ENCODE measurements at regions not wholly inside any gene's neighbourhood (a gene's known extent, or its start where the extent isn't known, plus 50 kb on each side); places are given as distances from the start of the nearest gene placed in this dataset.

- intact Hi-C loops (cut with DNase I), result no loop called here
- DNase-seq (no peak), FAIRE-seq (no peak)
- no peak overlapping the region for H3K27ac ChIP-seq (ENCODE audit: low read depth in 2 of 2, low read length in 2 of 2)
- H3K9ac ChIP-seq (ENCODE audit: low read length in 3 of 3), result no peak overlapping the region
- no peaks in the 10 kb centered on the region for H3K36me3 ChIP-seq (ENCODE audit: control insufficient read depth in 2 of 3, insufficient read depth in 3 of 3, low read length in 3 of 3)
- H3K27me3 ChIP-seq (ENCODE audit: control insufficient read depth, insufficient read depth, low read length), result no peaks in the 10 kb centered on the region
- no peak overlapping the region for H3K4me3 ChIP-seq (ENCODE audit: low read length in 3 of 3)
- no peaks in the 10 kb centered on the region for H3K4me1 ChIP-seq (ENCODE audit: control insufficient read depth in 2 of 3, insufficient read depth in 2 of 3, low read depth in 1 of 3, low read length in 3 of 3)
- TF ChIP-seq CTCF (IDR thresholded peaks at IDR 0.05; ENCODE audit: borderline replicate concordance, extremely low read depth, insufficient read depth), result no peak
- H3K9me3 ChIP-seq (ENCODE audit: control insufficient read depth in 2 of 3, insufficient read depth in 1 of 3, low read length in 3 of 3), result no peaks in the 10 kb centered on the region
Measured at GRCh38 chr5:105752801-105753200, 1917.9 kb downstream of the EFNA5 start.

- H3K9ac ChIP-seq (ENCODE audit: low read length in 3 of 3), result no peak overlapping the region
- no peaks in the 10 kb centered on the region for H3K9me3 ChIP-seq (ENCODE audit: control insufficient read depth in 2 of 3, insufficient read depth in 1 of 3, low read length in 3 of 3)
- FAIRE-seq (no peak), DNase-seq (peak in 1 of 5 donors; percentile 4)
- H3K4me3 ChIP-seq (ENCODE audit: low read length in 3 of 3), result no peak overlapping the region
- H3K27ac ChIP-seq (ENCODE audit: low read depth in 2 of 2, low read length in 2 of 2), result no peak overlapping the region
- H3K4me1 ChIP-seq (ENCODE audit: control insufficient read depth in 2 of 3, insufficient read depth in 2 of 3, low read depth in 1 of 3, low read length in 3 of 3), result no peaks in the 10 kb centered on the region
- no peak for TF ChIP-seq CTCF (IDR thresholded peaks at IDR 0.05; ENCODE audit: borderline replicate concordance, extremely low read depth, insufficient read depth)
- intact Hi-C loops (cut with DNase I), result no loop called here
- H3K36me3 ChIP-seq (ENCODE audit: control insufficient read depth in 2 of 3, insufficient read depth in 3 of 3, low read length in 3 of 3), result no peaks in the 10 kb centered on the region
- H3K27me3 ChIP-seq (ENCODE audit: control insufficient read depth, insufficient read depth, low read length), result no peaks in the 10 kb centered on the region
Measured at GRCh38 chr5:105751908-105752307, 1918.8 kb downstream of the EFNA5 start.

GRCh38 chr5:105745111-105745510 is 1925.6 kb downstream of the EFNA5 start:
- Histone ChIP-seq H3K4me3 (ENCODE audit: low read length in 3 of 3) (no peak overlapping the region), H3K4me1 (ENCODE audit: control insufficient read depth in 2 of 3, insufficient read depth in 2 of 3, low read depth in 1 of 3, low read length in 3 of 3) (no peaks in the 10 kb centered on the region), H3K27me3 (ENCODE audit: control insufficient read depth, insufficient read depth, low read length) (no peaks in the 10 kb centered on the region), H3K36me3 (ENCODE audit: control insufficient read depth in 2 of 3, insufficient read depth in 3 of 3, low read length in 3 of 3) (no peaks in the 10 kb centered on the region), H3K27ac (ENCODE audit: low read depth in 2 of 2, low read length in 2 of 2) (no peak overlapping the region), H3K9me3 (ENCODE audit: control insufficient read depth in 2 of 3, insufficient read depth in 1 of 3, low read length in 3 of 3) (no peaks in the 10 kb centered on the region), H3K9ac (ENCODE audit: low read length in 3 of 3) (no peak overlapping the region)
- FAIRE-seq (no peak), DNase-seq (peak in 1 of 5 donors; percentile 29)
- intact Hi-C loops (cut with DNase I), result no loop called here
- no peak for TF ChIP-seq CTCF (IDR thresholded peaks at IDR 0.05; ENCODE audit: borderline replicate concordance, extremely low read depth, insufficient read depth)

GRCh38 chr5:105740242-105740641 is 1930.5 kb downstream of the EFNA5 start:
- peaks cover 0 to 3% (median 0%) of the 10 kb centered on the region in 3 donors for H3K9me3 ChIP-seq (ENCODE audit: control insufficient read depth in 2 of 3, insufficient read depth in 1 of 3, low read length in 3 of 3)

More at GRCh38 chr5:105740242-105740641, 1930.5 kb downstream of the EFNA5 start:
- H3K4me1 ChIP-seq (ENCODE audit: control insufficient read depth in 2 of 3, insufficient read depth in 2 of 3, low read depth in 1 of 3, low read length in 3 of 3), result no peaks in the 10 kb centered on the region
- H3K4me3 ChIP-seq (ENCODE audit: low read length in 3 of 3), result no peak overlapping the region
- H3K36me3 ChIP-seq (ENCODE audit: control insufficient read depth in 2 of 3, insufficient read depth in 3 of 3, low read length in 3 of 3), result no peaks in the 10 kb centered on the region
- H3K27ac ChIP-seq (ENCODE audit: low read depth in 2 of 2, low read length in 2 of 2), result no peak overlapping the region
- H3K9ac ChIP-seq (ENCODE audit: low read length in 3 of 3), result no peak overlapping the region
- no peaks in the 10 kb centered on the region for H3K27me3 ChIP-seq (ENCODE audit: control insufficient read depth, insufficient read depth, low read length)
- intact Hi-C loops (cut with DNase I), result no loop called here
- DNase-seq (no peak), FAIRE-seq (no peak)
- no peak for TF ChIP-seq CTCF (IDR thresholded peaks at IDR 0.05; ENCODE audit: borderline replicate concordance, extremely low read depth, insufficient read depth)
